ENCODE measurements at regions not wholly inside any gene's neighbourhood (a gene's known extent, or its start where the extent isn't known, plus 50 kb on each side); places are given as distances from the start of the nearest gene placed in this dataset.

- TF ChIP-seq POLR2AphosphoS5 (IDR thresholded peaks at IDR 0.05) (no peak), CTCF (IDR thresholded peaks at IDR 0.05) (no peak), POLR2A (IDR thresholded peaks at IDR 0.05) (no peak)
Measured at GRCh38 chr4:113824396-113824795, 62.9 kb upstream of the CAMK2D start.

Data from transverse colon (tissue), 4 donors.